ENCODE measurements at regions not wholly inside any gene's neighbourhood (a gene's known extent, or its start where the extent isn't known, plus 50 kb on each side); places are given as distances from the start of the nearest gene placed in this dataset.

- Histone ChIP-seq H4K20me1 (ENCODE audit: insufficient read depth, low read length) (no peaks in the 10 kb centered on the region), H3K79me2 (ENCODE audit: insufficient read depth, low read length) (no peaks in the 10 kb centered on the region), H3K4me3 (replicated peaks in 1 of 3; ENCODE audit: insufficient read depth in 1 of 3, low read depth in 2 of 3, low read length in 3 of 3) (no peak overlapping the region), H3K27me3 (ENCODE audit: control insufficient read depth in 1 of 2, insufficient read depth in 2 of 2, low read length in 2 of 2) (no peaks in the 10 kb centered on the region; a peak in 1 of 5 replicates), H2AFZ (ENCODE audit: low read length) (no peak overlapping the region), H3K36me3 (replicated peaks in 1 of 2; ENCODE audit: control insufficient read depth in 1 of 2, insufficient read depth in 2 of 2, low read length in 2 of 2) (no peaks in the 10 kb centered on the region), H3K27ac (ENCODE audit: extremely low read length, insufficient read depth, low read length) (no peak overlapping the region), H3K4me1 (ENCODE audit: insufficient read depth, low read length) (no peaks in the 10 kb centered on the region), H3K9me3 (ENCODE audit: low read length) (peaks cover 5% of the 10 kb centered on the region), H3K9ac (ENCODE audit: insufficient read depth, low read depth, low read length) (no peak overlapping the region), H3K4me2 (ENCODE audit: low read depth, low read length) (no peak overlapping the region)
- BruUV-seq (replicated peaks): no TSS peak
- whole genome bisulfite sequencing (ENCODE audit: low lambda C conversion rate): 0% methylated on average over 4 of the region's 4 CpGs
- intact Hi-C loops (cut with micrococcal nuclease; ENCODE audit: unreplicated experiment): no loop called here
- ATAC-seq (no peak), FAIRE-seq (no peak), DNase-seq (ENCODE audit: low spot score) (no peak)
- POLR2A ChIA-PET: no interaction called here
- in situ Hi-C loops (cut with HindIII; ENCODE audit: extremely low pct_ligation_motif_present, low pct_unique_long_range_greater_than_20kb): no loop called here
- CTCF ChIA-PET (ENCODE audit: low intra/inter-chr PET ratio, low total read pairs): no interaction called here
- TF ChIP-seq ZNF660 (CRISPR knock-in tag; IDR thresholded peaks at IDR 0.05; ENCODE audit: borderline replicate concordance, low read depth): no peak
- TF ChIP-seq, protein P1, sequence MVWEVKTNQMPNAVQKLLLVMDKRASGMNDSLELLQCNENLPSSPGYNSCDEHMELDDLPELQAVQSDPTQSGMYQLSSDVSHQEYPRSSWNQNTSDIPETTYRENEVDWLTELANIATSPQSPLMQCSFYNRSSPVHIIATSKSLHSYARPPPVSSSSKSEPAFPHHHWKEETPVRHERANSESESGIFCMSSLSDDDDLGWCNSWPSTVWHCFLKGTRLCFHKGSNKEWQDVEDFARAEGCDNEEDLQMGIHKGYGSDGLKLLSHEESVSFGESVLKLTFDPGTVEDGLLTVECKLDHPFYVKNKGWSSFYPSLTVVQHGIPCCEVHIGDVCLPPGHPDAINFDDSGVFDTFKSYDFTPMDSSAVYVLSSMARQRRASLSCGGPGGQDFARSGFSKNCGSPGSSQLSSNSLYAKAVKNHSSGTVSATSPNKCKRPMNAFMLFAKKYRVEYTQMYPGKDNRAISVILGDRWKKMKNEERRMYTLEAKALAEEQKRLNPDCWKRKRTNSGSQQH (CRISPR knock-in tag; IDR thresholded peaks at IDR 0.05; ENCODE audit: low read depth): no peak
- no peak for TF ChIP-seq SUZ12 (IDR thresholded peaks at IDR 0.05; ENCODE audit: low read depth, low read length)
- no peak for TF ChIP-seq PHF8 (CRISPR knock-in tag; IDR thresholded peaks at IDR 0.05)
- TF ChIP-seq ZZZ3 (CRISPR knock-in tag; IDR thresholded peaks at IDR 0.05; ENCODE audit: borderline replicate concordance): no peak
- TF ChIP-seq ZNF556 (CRISPR knock-in tag; IDR thresholded peaks at IDR 0.05; ENCODE audit: borderline replicate concordance): no peak
- no peak for TF ChIP-seq IKZF1 (IDR thresholded peaks at IDR 0.05)
- TF ChIP-seq KAT7 (CRISPR knock-in tag; IDR thresholded peaks at IDR 0.05; ENCODE audit: borderline replicate concordance): no peak
- no peak for TF ChIP-seq ZNF567 (CRISPR knock-in tag; IDR thresholded peaks at IDR 0.05; ENCODE audit: borderline replicate concordance)
- TF ChIP-seq, protein P2, sequence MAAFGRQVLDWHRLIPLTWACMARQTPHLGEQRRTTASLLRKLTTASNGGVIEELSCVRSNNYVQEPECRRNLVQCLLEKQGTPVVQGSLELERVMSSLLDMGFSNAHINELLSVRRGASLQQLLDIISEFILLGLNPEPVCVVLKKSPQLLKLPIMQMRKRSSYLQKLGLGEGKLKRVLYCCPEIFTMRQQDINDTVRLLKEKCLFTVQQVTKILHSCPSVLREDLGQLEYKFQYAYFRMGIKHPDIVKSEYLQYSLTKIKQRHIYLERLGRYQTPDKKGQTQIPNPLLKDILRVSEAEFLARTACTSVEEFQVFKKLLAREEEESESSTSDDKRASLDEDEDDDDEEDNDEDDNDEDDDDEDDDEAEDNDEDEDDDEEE (CRISPR knock-in tag; IDR thresholded peaks at IDR 0.05): no peak
- no peak for TF ChIP-seq FOXP1 (IDR thresholded peaks at IDR 0.05)
- no peak for TF ChIP-seq FOXP1 (CRISPR knock-in tag; IDR thresholded peaks at IDR 0.05)
- no peak for TF ChIP-seq ZFP36 (IDR thresholded peaks at IDR 0.05; ENCODE audit: borderline replicate concordance, low read depth, low read length, partially characterized antibody)
- TF ChIP-seq ZGPAT (CRISPR knock-in tag; IDR thresholded peaks at IDR 0.05): no peak
- TF ChIP-seq ZNF136 (CRISPR knock-in tag; IDR thresholded peaks at IDR 0.05; ENCODE audit: low read depth): no peak
- TF ChIP-seq ZBTB1 (CRISPR knock-in tag; IDR thresholded peaks at IDR 0.05; ENCODE audit: borderline replicate concordance): no peak
- TF ChIP-seq, protein P3, sequence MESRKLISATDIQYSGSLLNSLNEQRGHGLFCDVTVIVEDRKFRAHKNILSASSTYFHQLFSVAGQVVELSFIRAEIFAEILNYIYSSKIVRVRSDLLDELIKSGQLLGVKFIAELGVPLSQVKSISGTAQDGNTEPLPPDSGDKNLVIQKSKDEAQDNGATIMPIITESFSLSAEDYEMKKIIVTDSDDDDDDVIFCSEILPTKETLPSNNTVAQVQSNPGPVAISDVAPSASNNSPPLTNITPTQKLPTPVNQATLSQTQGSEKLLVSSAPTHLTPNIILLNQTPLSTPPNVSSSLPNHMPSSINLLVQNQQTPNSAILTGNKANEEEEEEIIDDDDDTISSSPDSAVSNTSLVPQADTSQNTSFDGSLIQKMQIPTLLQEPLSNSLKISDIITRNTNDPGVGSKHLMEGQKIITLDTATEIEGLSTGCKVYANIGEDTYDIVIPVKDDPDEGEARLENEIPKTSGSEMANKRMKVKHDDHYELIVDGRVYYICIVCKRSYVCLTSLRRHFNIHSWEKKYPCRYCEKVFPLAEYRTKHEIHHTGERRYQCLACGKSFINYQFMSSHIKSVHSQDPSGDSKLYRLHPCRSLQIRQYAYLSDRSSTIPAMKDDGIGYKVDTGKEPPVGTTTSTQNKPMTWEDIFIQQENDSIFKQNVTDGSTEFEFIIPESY (CRISPR knock-in tag; IDR thresholded peaks at IDR 0.05): no peak
These were observed 257.4 kb upstream of the XYLT1 start for GRCh38 chr16:17728196-17728595.

Measured in HepG2 (cell line).